NCI-H748 (cell line): ENCODE measurements at regions not wholly inside any gene's neighbourhood (a gene's known extent, or its start where the extent isn't known, plus 50 kb on each side); places are given as distances from the start of the nearest gene placed in this dataset.

ENCODE experiments used
- DNase-seq: peaks from one replicate; lab custom pipeline; 2025; ENCODE audit not compliant: unreplicated experiment; lab: John Stamatoyannopoulos, UW

- DNase-seq = no peak
Measured at GRCh38 chr6:10060004-10060403, 354.9 kb downstream of the TFAP2A start.

DNA sequence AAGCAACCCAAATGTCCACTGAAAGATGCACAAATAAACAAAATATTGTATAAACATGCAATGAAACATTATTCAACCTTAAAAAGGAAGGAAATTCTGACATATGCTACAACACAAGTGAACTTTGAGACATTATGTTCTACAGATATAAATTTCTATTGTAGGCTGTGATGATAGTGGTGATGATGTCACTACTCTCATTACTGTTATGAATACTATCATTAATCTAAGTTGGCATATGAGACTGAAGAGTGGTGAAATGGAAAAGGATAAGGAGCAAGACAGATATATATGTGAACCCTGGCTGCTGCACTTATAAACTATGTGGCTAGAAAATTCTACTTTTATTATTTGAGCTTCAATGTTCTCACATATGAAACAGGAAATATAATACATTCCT, 360.2 kb downstream of the TFAP2A start:
- DNase-seq = no peak

DNA sequence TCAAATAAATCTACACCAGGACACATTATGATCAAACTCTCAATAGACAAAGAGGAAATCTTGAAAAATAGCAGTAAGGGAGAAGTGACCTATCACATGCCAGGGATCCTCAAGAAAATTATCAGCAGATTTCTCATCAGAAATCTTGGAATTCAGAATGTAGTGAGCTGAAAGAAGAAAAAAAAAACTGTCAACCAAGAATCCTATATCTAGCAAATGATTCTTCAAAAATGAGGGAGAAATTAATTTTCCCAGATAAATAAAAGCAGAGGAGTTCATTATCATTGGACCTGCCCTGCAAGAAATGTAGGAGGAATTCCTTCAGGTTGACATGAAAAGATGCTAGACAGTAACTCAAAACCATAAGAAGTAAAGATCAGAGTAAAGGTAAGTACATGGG, 363.6 kb downstream of the TFAP2A start:
- no peak for DNase-seq

GRCh38 chr6:10048370-10049297, 366.2 kb downstream of the TFAP2A start:
- no peak for DNase-seq

DNA sequence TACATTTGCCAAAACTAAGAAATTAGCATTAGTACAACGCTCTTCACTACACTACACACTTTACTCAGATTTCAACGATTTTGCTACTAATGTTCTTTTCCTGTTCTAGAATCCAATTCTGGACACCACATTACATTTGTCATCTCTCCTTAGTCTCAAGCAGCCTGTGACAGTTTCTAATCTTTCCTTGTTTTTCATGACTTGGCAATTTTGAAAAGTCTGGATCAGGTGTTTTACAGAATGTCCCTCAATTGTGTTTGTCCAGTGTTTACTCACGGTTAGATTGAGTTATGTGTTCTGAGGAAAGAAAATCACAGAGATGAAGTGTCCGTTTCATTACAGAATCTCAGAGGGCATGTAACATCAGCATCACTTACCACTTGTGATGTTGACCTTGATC, 372.6 kb downstream of the TFAP2A start:
- DNase-seq = no peak

DNA sequence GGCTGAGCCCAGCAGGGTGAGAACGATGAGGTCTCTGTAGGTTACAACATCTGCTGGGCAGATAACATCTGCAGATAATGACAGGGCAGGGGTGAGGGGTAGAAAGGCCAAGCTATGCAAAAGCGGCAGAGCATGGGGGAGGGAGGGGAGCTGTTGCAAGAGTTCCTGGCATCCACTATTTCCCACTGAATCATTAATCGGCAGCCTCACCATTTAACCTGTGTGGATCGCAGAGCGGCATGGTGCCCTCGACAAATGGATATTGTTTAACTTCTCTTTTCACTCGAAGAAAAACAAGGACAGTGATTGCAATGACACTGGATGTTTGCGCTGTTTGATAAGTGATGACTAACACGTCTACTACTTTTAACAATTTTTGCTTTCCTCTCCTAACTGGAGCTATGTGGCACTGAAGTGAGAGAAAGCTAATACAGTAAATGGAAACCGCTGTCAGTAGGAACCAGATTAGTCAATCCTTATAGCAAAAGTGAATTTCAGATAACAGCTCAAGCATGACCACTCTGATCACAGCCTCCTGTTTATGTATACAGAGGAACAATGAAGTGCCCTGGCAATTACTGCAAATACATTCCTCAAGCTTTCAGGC, 381.5 kb downstream of the TFAP2A start:
- peak; percentile 93 for DNase-seq

DNA sequence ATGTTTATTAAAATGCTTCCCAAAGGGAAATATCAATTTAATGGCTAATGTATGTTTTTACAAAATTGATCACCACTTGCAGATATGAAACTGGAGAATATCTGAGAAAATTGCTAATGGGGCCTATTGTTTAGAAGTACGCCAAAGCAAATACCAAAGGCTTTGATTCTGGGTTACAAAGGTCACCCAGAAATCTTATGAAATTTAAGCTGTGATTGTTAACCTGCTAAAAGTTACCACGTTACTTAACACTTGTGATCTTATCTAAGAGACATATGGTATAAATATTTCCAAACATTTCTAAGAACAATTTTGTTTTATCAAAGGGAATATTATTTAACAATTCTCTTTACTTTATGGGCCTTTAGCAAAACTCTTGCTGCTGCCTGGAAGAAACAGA, 383.3 kb downstream of the TFAP2A start:
- no peak for DNase-seq

DNA sequence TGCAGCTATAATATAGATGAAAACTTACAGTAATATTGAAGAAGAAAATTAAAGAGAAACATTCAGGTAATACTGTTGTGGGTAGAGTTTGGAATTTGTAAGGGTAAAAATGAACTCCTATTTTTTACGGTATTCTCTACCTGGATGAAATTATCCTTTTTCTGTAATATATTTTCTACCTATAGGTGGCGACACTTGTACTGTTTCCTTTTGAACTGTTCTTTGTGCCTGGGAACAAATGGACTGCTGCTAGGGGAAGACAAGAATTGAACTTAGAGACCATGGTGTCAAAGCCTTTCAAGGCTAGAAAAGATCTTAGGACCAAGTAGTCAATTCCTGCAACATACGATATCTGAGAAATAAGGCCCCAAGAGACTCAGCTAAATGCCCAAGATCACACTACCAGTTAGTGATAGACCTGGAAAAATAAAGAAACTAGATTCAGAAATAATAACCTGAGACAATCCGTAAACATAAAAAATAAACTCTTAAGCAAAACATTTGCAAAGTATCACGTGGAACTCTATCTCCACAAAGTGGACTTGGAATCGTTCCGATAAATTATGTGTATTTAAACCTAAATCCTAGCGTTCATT, 383.8 kb downstream of the TFAP2A start:
- peak; percentile 62 for DNase-seq

- no peak for DNase-seq
Measured at GRCh38 chr6:10028222-10028621, 386.7 kb downstream of the TFAP2A start.

DNA sequence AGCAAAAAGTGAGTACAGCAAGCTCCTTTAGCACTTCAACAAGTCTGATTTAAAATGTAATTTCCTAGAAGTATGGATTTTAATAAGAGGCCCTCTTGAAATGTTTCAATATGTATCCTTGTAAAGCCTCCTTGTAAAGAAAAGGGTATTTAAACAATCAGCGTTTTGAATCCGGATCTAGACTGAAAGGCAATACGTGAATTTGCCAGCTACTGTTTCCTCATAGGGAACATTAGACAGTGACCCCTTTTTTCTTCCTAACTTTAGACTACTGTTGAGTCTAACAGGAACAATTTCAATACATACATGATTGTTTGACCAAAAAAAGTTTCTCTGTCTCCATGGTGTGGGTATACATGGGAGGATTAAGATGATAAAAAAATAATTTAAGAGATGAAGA, 395.0 kb downstream of the TFAP2A start:
- no peak for DNase-seq

DNA sequence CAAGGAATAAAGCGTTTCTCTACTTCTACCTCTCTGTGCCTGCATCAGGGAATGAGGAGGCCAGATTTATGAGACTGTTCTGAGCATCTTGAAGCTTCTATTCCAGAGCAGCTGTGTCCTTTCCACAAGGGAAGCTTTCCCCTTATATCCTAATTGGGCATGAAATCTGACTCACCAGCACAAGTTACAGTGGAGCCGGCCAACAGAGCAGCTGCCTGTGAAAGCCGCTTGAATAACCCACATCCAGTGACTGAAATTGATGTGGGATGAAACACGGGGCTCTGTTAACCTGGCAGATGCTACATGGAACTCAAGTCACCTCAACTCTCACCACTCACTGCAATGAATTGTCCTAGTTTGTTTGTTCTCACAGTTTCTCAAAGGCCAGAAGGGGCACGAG, 400.3 kb downstream of the TFAP2A start:
- peak; percentile 19 for DNase-seq

DNA sequence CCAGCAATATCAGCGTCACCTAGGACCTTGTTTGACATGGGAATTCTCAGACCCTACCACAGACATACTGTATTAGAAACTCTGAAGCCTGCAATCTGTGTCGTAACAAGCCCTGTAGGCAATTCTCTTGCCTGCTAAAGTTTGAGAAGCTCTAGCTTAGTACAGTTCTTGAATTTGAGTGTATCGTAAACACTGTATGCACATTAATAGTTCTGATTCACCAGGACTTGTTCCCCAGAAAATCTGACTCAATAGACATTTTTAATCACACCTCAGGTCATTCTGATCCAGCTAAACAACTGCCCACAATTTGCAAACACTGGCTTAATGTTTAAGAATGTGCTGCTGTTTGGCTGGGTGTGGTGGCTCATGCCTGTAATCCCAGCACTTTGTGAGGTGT, 414.3 kb downstream of the TFAP2A start:
- no peak for DNase-seq

DNA sequence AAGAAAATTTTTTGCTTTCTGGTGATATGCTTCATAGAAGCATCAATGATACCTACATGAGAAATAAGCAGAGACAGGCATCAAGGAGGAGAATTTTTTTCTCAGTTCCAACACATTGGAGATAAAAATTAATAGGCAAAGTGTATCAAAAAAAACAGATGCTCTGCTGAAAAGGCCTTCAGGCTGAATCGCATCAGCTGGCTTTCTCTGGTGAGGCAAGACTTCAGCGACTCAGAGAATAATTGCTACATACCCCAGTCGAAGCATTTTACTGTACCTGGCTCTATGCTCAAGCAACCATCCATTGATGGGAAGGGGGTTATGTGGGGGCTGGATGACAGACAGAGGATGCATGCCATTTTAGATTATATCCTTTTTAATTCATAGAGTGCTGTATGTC, 415.1 kb downstream of the TFAP2A start:
- DNase-seq = no peak

- DNase-seq = no peak
Measured at GRCh38 chr6:9986273-9986672, 428.6 kb downstream of the TFAP2A start.

- no peak for DNase-seq
Measured at GRCh38 chr6:9985481-9985880, 429.4 kb downstream of the TFAP2A start.

DNA sequence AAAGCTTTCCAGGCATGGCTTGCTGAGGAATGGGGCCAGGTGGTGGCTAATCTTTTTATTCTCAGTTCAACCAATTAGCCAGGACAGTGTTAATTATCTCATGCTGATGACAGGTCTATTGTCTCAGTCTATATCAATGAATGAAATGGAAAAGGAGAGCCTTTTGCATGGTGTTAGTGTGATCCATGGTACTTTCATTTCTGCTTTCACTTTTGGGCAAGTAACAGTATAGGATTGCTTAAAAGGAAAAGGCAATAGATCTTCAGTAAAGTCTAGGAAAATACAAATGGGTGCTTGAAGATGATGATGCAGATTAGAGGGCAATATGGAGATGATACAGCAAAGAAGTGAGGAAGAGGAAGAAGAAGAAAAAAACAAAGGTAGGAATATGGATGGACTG, 430.3 kb downstream of the TFAP2A start:
- no peak for DNase-seq

DNA sequence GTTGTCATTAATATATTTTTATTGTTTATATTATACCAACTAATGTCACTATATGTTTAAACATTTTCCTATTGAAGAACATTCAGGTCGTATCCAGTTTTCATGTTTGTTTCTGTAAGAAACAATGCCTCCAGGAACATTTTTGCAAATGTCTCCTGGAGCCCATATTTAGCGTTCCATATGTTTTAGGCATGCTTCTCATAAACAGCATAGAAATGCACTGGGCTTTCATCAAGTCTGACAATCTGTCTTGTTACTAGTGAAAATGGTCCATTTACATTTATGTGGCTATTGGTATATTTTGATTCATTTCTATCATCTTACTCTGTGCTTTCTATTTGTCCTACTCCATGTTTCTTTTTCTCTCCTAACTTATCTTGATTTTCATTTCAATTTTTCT, 431.7 kb downstream of the TFAP2A start:
- DNase-seq = no peak

- no peak for DNase-seq
Measured at GRCh38 chr6:9982215-9982614, 432.7 kb downstream of the TFAP2A start.

DNA sequence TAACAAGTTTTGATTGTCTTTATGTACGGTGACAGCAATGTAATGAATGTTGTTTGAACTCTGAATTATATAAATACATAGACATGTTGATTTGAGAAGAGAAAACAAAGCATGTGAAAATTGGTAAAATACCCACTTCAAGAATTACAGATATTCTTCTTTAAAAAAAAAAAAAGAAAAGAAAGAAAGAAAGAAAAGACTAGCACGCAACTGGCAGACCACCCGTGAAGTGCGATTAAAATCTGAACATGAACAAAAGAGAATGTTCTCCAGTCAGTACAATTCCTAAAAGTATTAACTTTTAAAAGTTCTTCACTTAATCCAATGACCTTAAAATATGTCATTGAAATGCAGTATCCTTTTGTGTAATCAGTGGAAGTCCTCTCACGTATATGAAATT, 434.9 kb downstream of the TFAP2A start:
- no peak for DNase-seq

- DNase-seq = no peak
Measured at GRCh38 chr6:9978480-9978879, 436.4 kb downstream of the TFAP2A start.

GRCh38 chr6:9977411-9977810, 437.5 kb downstream of the TFAP2A start:
- no peak for DNase-seq

- no peak for DNase-seq
Measured at GRCh38 chr6:9961646-9962045, 453.2 kb downstream of the TFAP2A start.
